Erythroblast (primary cell): ENCODE measurements at regions not wholly inside any gene's neighbourhood (a gene's known extent, or its start where the extent isn't known, plus 50 kb on each side); places are given as distances from the start of the nearest gene placed in this dataset.

ENCODE experiments used
- GATA1 ChIP-seq: IDR thresholded peaks from 2 replicates; pipeline ENCODE4 v1.6.1; 2011; ENCODE audit warnings: low read depth, mild to moderate bottlenecking, control low read depth, low read length, moderate library complexity
- POLR2A ChIP-seq: IDR thresholded peaks from 2 replicates; pipeline ENCODE4 v1.6.1; 2011; ENCODE audit warnings: mild to moderate bottlenecking, low read length

- TF ChIP-seq POLR2A (no peak), GATA1 (no peak)
These were observed 554.5 kb upstream of the MAP3K7 start for GRCh38 chr6:91141346-91141745.
